GM23338 (cell line): ENCODE measurements at regions not wholly inside any gene's neighbourhood (a gene's known extent, or its start where the extent isn't known, plus 50 kb on each side); places are given as distances from the start of the nearest gene placed in this dataset.

ENCODE experiments used
- ATAC-seq: fragments of 200-7000 bp; cut with Tn5 transposase; 3 replicates; pipeline ENCODE4 v1.9.1; 2020
- DNase-seq: peaks from one replicate; pipeline ENCODE4 v3.0.0-alpha.2; 2015; ENCODE audit warnings: low spot score
- H2AFZ ChIP-seq: fragments of 200-600 bp; sonication (generic); 2 replicates; pipeline ENCODE4 v1.8.0; 2016; ENCODE audit warnings: antibody characterized with exemption, mild to moderate bottlenecking, moderate library complexity
- H3F3A ChIP-seq: fragments of 200-600 bp; sonication (generic); replicated peaks from 2 replicates; pipeline ENCODE4 v1.8.0; 2017; ENCODE audit warnings: antibody characterized with exemption, mixed run types, low read depth
- H3K27ac ChIP-seq: fragments of 200-600 bp; sonication (generic); 2 replicates; pipeline ENCODE4 v1.6.1; 2016; ENCODE audit warnings: low read depth
- H3K27me3 ChIP-seq: fragments of 200-600 bp; sonication (generic); 2 replicates; pipeline ENCODE4 v1.8.0; 2016; ENCODE audit warnings: mild to moderate bottlenecking, mixed run types, moderate library complexity; ENCODE audit not compliant: insufficient read depth
- H3K36me3 ChIP-seq: fragments of 200-600 bp; sonication (generic); 2 replicates; pipeline ENCODE4 v1.8.0; 2016; ENCODE audit warnings: mild to moderate bottlenecking; ENCODE audit not compliant: insufficient read depth
- H3K4me1 ChIP-seq: fragments of 200-600 bp; sonication (generic); 2 replicates; pipeline ENCODE4 v1.8.0; 2016; ENCODE audit warnings: mild to moderate bottlenecking, moderate library complexity; ENCODE audit not compliant: insufficient read depth
- H3K4me2 ChIP-seq: fragments of 200-600 bp; sonication (generic); 2 replicates; pipeline ENCODE4 v1.7.1; 2017; ENCODE audit warnings: mixed run types
- H3K4me3 ChIP-seq: fragments of 200-600 bp; sonication (generic); 2 replicates; pipeline ENCODE4 v1.6.1; 2016; ENCODE audit warnings: mixed run types
- H3K79me2 ChIP-seq: fragments of 200-600 bp; sonication (generic); replicated peaks from 2 replicates; pipeline ENCODE4 v1.8.0; 2017; ENCODE audit warnings: mild to moderate bottlenecking; ENCODE audit not compliant: insufficient read depth
- H3K9me2 ChIP-seq: fragments of 200-600 bp; sonication (generic); 2 replicates; pipeline ENCODE4 v1.8.0; 2017; ENCODE audit not compliant: insufficient read depth
- H4K20me1 ChIP-seq: fragments of 200-600 bp; sonication (generic); replicated peaks from 2 replicates; pipeline ENCODE4 v1.8.0; 2017; ENCODE audit warnings: mild to moderate bottlenecking; ENCODE audit not compliant: insufficient read depth
- H3K27ac Mint-ChIP-seq: 2 replicates; pipeline ENCODE4 v1.8.0; 2020; ENCODE audit warnings: inconsistent platforms, mild to moderate bottlenecking, moderate library complexity, mixed read lengths
- H3K27me3 Mint-ChIP-seq: 3 replicates; pipeline ENCODE4 v1.8.0; 2022; ENCODE audit warnings: low read depth, mild to moderate bottlenecking, moderate library complexity, mixed read lengths, inconsistent platforms; ENCODE audit not compliant: insufficient read depth, poor library complexity
- H3K36me3 Mint-ChIP-seq: 3 replicates; pipeline ENCODE4 v1.8.0; 2021; ENCODE audit warnings: low read depth, mild to moderate bottlenecking, inconsistent platforms, moderate library complexity, mixed read lengths
- H3K4me1 Mint-ChIP-seq: 3 replicates; pipeline ENCODE4 v1.8.0; 2020; ENCODE audit warnings: mild to moderate bottlenecking, inconsistent platforms, mixed read lengths
- H3K4me3 Mint-ChIP-seq: 3 replicates; pipeline ENCODE4 v1.8.0; 2021; ENCODE audit warnings: moderate library complexity, mild to moderate bottlenecking, inconsistent platforms, mixed read lengths
- H3K9me3 Mint-ChIP-seq: 3 replicates; pipeline ENCODE4 v1.8.0; 2020; ENCODE audit warnings: moderate library complexity, mild to moderate bottlenecking, inconsistent platforms, mixed read lengths
- CREB1 ChIP-seq: fragments of 250-450 bp; sonication (Bioruptor Pico); IDR thresholded peaks from 2 replicates; pipeline ENCODE4 v1.5.0; 2020; ENCODE audit warnings: low read depth, mild to moderate bottlenecking, moderate library complexity
- EZH2 ChIP-seq: fragments of 200-600 bp; sonication (generic); IDR thresholded peaks from one replicate; pipeline ENCODE4 v1.8.0; 2017; ENCODE audit warnings: antibody characterized with exemption, mild to moderate bottlenecking, low read depth; ENCODE audit not compliant: unreplicated experiment
- EZH2phosphoT487 ChIP-seq: fragments of 200-600 bp; sonication (generic); IDR thresholded peaks from one replicate; pipeline ENCODE4 v1.8.1; 2018; ENCODE audit warnings: antibody characterized with exemption; ENCODE audit not compliant: unreplicated experiment
- JUNB ChIP-seq: IDR thresholded peaks from one replicate; pipeline ENCODE4 v1.6.1; 2016; ENCODE audit warnings: antibody characterized with exemption; ENCODE audit not compliant: unreplicated experiment
- NANOG ChIP-seq: IDR thresholded peaks from 2 replicates; pipeline ENCODE4 v1.6.1; 2016; ENCODE audit warnings: antibody characterized with exemption, borderline replicate concordance
- POLR2AphosphoS5 ChIP-seq: IDR thresholded peaks from 2 replicates; pipeline ENCODE4 v1.6.1; 2016; ENCODE audit warnings: antibody characterized with exemption, low read depth
- STAT1 ChIP-seq: IDR thresholded peaks from one replicate; pipeline ENCODE4 v1.6.1; 2016; ENCODE audit warnings: antibody characterized with exemption; ENCODE audit not compliant: unreplicated experiment
- ZNF114 ChIP-seq: fragments of 250-450 bp; sonication (Bioruptor Pico); IDR thresholded peaks from 2 replicates; pipeline ENCODE4 v1.5.0; 2020; ENCODE audit warnings: mild to moderate bottlenecking, moderate library complexity
- ZNF331 ChIP-seq: fragments of 250-450 bp; sonication (Bioruptor Pico); IDR thresholded peaks from 2 replicates; pipeline ENCODE4 v1.5.0; 2020; ENCODE audit warnings: low read depth, mild to moderate bottlenecking, moderate library complexity
- TF ChIP-seq, protein P1 (sequence below), 2 experiments: fragments of 200-600 bp in 1 of 2; sonication (generic) in 1 of 2; conservative IDR thresholded peaks; 2 replicates each; pipeline versions ENCODE4 v1.5.1 to v1.6.1; 2016 to 2017; ENCODE audit warnings: antibody characterized with exemption in 2 of 2, low read depth in 2 of 2, mild to moderate bottlenecking in 2 of 2, moderate library complexity in 1 of 2
- TF ChIP-seq, protein P2 (sequence below): fragments of 250-450 bp; sonication (Bioruptor Pico); IDR thresholded peaks from 2 replicates; pipeline ENCODE4 v1.5.0; 2020; ENCODE audit warnings: mild to moderate bottlenecking, moderate library complexity
- TF ChIP-seq, protein P3 (sequence below): IDR thresholded peaks from one replicate; pipeline ENCODE4 v1.6.1; 2018; ENCODE audit warnings: antibody characterized with exemption; ENCODE audit not compliant: unreplicated experiment
- TF ChIP-seq, protein P4 (sequence below): IDR thresholded peaks from 2 replicates; pipeline ENCODE4 v1.6.1; 2016; ENCODE audit warnings: antibody characterized with exemption

DNA sequence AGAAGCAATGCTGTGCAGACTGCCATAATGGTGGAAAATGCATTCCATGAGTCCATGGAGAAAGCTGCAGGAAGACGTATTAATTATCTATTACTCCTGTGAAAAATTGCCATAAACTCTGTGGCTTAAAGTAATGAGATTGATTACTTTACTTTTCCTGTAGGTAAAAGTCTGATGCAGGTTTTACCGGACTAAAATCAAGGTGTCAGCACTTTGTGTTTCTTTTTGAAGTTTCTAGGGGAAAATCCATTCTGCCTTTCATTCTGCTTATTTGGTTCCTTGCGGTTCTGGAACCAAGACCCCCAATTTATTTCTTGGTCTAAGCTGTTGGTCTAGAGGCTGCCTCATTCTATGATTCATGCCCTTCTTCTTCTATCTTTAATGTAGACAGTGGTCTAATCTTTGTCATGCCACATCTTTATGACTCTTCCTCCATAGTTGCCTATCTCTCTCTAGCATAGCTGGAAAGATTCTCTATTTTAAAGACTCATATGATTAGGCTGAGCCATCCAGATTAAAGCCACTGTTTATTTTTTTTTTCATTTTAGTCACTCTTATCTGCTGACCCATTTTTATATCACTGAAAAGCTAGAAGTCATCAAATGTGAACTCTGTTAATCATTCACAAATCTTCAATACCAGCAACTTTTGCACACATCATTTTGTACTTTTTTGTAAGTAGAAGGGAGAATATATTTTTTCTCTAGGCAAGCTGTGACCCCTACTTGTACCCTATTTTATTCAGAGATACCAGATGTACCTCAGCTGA is 2056.4 kb downstream of the PCDH7 start:
- Histone ChIP-seq H4K20me1 (no peaks in the 10 kb centered on the region), H3K27me3 (no peaks in the 10 kb centered on the region), H3K4me3 (no peak overlapping the region), H3K9me2 (no peaks in the 10 kb centered on the region), H2AFZ (no peak overlapping the region), H3K79me2 (no peaks in the 10 kb centered on the region), H3F3A (no peaks in the 10 kb centered on the region), H3K4me1 (no peaks in the 10 kb centered on the region; the same call in 1 of the 2 replicates), H3K36me3 (no peaks in the 10 kb centered on the region), H3K4me2 (no peak overlapping the region), H3K27ac (no peak overlapping the region)
- H3K36me3 Mint-ChIP-seq: peaks cover 3% of the 10 kb centered on the region; the same call in 1 of the 3 replicates
- no peak for TF ChIP-seq ZNF114 (CRISPR knock-in tag)
- no peak for TF ChIP-seq ZNF331 (CRISPR knock-in tag)
- TF ChIP-seq NANOG: no peak
- TF ChIP-seq EZH2phosphoT487: no peak
- no peak for TF ChIP-seq STAT1
- no peak for TF ChIP-seq CREB1 (CRISPR knock-in tag)
- no peak for TF ChIP-seq EZH2
- no peak for TF ChIP-seq POLR2AphosphoS5
- TF ChIP-seq, protein P1, sequence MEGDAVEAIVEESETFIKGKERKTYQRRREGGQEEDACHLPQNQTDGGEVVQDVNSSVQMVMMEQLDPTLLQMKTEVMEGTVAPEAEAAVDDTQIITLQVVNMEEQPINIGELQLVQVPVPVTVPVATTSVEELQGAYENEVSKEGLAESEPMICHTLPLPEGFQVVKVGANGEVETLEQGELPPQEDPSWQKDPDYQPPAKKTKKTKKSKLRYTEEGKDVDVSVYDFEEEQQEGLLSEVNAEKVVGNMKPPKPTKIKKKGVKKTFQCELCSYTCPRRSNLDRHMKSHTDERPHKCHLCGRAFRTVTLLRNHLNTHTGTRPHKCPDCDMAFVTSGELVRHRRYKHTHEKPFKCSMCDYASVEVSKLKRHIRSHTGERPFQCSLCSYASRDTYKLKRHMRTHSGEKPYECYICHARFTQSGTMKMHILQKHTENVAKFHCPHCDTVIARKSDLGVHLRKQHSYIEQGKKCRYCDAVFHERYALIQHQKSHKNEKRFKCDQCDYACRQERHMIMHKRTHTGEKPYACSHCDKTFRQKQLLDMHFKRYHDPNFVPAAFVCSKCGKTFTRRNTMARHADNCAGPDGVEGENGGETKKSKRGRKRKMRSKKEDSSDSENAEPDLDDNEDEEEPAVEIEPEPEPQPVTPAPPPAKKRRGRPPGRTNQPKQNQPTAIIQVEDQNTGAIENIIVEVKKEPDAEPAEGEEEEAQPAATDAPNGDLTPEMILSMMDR (conservative IDR thresholded peaks at IDR 0.05; ENCODE audit: low read depth in 2 of 2): no peak
- TF ChIP-seq, protein P2, sequence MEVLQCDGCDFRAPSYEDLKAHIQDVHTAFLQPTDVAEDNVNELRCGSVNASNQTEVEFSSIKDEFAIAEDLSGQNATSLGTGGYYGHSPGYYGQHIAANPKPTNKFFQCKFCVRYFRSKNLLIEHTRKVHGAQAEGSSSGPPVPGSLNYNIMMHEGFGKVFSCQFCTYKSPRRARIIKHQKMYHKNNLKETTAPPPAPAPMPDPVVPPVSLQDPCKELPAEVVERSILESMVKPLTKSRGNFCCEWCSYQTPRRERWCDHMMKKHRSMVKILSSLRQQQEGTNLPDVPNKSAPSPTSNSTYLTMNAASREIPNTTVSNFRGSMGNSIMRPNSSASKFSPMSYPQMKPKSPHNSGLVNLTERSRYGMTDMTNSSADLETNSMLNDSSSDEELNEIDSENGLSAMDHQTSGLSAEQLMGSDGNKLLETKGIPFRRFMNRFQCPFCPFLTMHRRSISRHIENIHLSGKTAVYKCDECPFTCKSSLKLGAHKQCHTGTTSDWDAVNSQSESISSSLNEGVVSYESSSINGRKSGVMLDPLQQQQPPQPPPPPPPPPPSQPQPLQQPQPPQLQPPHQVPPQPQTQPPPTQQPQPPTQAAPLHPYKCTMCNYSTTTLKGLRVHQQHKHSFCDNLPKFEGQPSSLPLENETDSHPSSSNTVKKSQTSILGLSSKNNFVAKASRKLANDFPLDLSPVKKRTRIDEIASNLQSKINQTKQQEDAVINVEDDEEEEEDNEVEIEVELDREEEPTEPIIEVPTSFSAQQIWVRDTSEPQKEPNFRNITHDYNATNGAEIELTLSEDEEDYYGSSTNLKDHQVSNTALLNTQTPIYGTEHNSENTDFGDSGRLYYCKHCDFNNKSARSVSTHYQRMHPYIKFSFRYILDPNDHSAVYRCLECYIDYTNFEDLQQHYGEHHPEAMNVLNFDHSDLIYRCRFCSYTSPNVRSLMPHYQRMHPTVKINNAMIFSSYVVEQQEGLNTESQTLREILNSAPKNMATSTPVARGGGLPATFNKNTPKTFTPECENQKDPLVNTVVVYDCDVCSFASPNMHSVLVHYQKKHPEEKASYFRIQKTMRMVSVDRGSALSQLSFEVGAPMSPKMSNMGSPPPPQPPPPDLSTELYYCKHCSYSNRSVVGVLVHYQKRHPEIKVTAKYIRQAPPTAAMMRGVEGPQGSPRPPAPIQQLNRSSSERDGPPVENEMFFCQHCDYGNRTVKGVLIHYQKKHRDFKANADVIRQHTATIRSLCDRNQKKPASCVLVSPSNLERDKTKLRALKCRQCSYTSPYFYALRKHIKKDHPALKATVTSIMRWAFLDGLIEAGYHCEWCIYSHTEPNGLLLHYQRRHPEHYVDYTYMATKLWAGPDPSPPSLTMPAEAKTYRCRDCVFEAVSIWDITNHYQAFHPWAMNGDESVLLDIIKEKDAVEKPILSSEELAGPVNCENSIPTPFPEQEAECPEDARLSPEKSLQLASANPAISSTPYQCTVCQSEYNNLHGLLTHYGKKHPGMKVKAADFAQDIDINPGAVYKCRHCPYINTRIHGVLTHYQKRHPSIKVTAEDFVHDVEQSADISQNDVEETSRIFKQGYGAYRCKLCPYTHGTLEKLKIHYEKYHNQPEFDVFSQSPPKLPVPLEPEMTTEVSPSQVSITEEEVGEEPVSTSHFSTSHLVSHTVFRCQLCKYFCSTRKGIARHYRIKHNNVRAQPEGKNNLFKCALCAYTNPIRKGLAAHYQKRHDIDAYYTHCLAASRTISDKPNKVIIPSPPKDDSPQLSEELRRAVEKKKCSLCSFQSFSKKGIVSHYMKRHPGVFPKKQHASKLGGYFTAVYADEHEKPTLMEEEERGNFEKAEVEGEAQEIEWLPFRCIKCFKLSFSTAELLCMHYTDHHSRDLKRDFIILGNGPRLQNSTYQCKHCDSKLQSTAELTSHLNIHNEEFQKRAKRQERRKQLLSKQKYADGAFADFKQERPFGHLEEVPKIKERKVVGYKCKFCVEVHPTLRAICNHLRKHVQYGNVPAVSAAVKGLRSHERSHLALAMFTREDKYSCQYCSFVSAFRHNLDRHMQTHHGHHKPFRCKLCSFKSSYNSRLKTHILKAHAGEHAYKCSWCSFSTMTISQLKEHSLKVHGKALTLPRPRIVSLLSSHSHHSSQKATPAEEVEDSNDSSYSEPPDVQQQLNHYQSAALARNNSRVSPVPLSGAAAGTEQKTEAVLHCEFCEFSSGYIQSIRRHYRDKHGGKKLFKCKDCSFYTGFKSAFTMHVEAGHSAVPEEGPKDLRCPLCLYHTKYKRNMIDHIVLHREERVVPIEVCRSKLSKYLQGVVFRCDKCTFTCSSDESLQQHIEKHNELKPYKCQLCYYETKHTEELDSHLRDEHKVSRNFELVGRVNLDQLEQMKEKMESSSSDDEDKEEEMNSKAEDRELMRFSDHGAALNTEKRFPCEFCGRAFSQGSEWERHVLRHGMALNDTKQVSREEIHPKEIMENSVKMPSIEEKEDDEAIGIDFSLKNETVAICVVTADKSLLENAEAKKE (CRISPR knock-in tag): no peak
- TF ChIP-seq JUNB: no peak
- TF ChIP-seq, protein P3, sequence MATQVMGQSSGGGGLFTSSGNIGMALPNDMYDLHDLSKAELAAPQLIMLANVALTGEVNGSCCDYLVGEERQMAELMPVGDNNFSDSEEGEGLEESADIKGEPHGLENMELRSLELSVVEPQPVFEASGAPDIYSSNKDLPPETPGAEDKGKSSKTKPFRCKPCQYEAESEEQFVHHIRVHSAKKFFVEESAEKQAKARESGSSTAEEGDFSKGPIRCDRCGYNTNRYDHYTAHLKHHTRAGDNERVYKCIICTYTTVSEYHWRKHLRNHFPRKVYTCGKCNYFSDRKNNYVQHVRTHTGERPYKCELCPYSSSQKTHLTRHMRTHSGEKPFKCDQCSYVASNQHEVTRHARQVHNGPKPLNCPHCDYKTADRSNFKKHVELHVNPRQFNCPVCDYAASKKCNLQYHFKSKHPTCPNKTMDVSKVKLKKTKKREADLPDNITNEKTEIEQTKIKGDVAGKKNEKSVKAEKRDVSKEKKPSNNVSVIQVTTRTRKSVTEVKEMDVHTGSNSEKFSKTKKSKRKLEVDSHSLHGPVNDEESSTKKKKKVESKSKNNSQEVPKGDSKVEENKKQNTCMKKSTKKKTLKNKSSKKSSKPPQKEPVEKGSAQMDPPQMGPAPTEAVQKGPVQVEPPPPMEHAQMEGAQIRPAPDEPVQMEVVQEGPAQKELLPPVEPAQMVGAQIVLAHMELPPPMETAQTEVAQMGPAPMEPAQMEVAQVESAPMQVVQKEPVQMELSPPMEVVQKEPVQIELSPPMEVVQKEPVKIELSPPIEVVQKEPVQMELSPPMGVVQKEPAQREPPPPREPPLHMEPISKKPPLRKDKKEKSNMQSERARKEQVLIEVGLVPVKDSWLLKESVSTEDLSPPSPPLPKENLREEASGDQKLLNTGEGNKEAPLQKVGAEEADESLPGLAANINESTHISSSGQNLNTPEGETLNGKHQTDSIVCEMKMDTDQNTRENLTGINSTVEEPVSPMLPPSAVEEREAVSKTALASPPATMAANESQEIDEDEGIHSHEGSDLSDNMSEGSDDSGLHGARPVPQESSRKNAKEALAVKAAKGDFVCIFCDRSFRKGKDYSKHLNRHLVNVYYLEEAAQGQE: no peak
- TF ChIP-seq, protein P4, sequence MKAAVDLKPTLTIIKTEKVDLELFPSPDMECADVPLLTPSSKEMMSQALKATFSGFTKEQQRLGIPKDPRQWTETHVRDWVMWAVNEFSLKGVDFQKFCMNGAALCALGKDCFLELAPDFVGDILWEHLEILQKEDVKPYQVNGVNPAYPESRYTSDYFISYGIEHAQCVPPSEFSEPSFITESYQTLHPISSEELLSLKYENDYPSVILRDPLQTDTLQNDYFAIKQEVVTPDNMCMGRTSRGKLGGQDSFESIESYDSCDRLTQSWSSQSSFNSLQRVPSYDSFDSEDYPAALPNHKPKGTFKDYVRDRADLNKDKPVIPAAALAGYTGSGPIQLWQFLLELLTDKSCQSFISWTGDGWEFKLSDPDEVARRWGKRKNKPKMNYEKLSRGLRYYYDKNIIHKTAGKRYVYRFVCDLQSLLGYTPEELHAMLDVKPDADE: no peak
- no peak overlapping the region for H3K4me3 Mint-ChIP-seq
- ATAC-seq: no peak
- no peaks in the 10 kb centered on the region for H3K27me3 Mint-ChIP-seq
- no peak for DNase-seq
- H3K9me3 Mint-ChIP-seq: peaks cover 3% of the 10 kb centered on the region; the same call in 2 of the 3 replicates
- no peak overlapping the region for H3K27ac Mint-ChIP-seq
- H3K4me1 Mint-ChIP-seq: peaks cover under 1% of the 10 kb centered on the region; the same call in 2 of the 3 replicates
